Stimulated activated CD8-positive, alpha-beta memory T cell treated with anti-CD3 and anti-CD28 coated beads, Interleukin-12 subunit alpha, Interleukin-12 subunit beta, amount 100 ng/mL, for 4 hours (primary cell): ENCODE measurements at regions not wholly inside any gene's neighbourhood (a gene's known extent, or its start where the extent isn't known, plus 50 kb on each side); places are given as distances from the start of the nearest gene placed in this dataset.

Experiments used
- DNase-seq: peaks from one replicate; pipeline ENCODE4 v3.0.0-alpha.2; 2020; ENCODE audit warnings: low read depth

DNA sequence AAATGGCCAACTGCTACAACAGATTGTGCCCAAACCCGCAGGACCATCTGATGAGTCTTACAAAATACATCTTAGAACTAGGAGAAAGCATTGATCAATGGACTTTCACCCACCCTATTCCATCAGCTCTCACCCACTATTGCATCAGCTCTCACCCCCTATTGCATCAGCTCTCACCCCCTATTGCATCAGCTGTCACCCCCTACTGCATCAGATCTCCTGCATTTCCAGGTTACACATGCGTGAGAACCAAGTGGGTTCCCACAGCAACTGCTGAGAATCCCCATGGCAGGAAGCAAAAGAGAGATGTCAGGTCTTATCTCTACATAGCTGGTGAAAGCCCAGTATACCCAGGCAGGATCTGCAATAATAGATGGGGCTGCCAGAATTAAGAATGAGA lies 533.5 kb downstream of the LTN1 start:
- no peak for DNase-seq

- no peak for DNase-seq
Measured at GRCh38 chr21:28458446-28458845, 534.2 kb downstream of the LTN1 start.

- DNase-seq = no peak
Measured at GRCh38 chr21:28455253-28455600, 537.5 kb downstream of the LTN1 start.

- no peak for DNase-seq
Measured at GRCh38 chr21:28454564-28455252, 538.0 kb downstream of the LTN1 start.

- DNase-seq = no peak
Measured at GRCh38 chr21:28447462-28447861, 545.2 kb downstream of the LTN1 start.

- no peak for DNase-seq
Measured at GRCh38 chr21:28445141-28445830, 547.4 kb downstream of the LTN1 start.

DNA sequence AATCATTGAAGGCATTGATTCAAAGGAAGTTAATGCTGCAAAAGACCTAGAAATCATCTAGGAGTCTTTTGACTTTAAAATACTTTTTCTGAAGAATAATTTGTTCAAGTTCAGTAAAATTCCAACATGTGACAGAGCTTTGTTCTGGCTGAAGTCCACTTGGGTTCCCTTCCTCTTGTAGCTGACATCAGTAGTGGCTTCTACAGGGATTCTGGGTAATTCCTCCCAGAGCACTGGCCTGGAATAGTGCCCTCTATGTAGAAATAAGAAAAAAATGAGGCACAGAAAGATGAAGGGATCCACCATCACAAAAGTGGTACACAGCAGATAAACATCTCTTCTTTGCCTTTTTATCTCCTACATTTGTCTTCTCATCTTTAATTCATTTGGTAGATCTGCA lies 548.1 kb downstream of the LTN1 start:
- no peak for DNase-seq

DNA sequence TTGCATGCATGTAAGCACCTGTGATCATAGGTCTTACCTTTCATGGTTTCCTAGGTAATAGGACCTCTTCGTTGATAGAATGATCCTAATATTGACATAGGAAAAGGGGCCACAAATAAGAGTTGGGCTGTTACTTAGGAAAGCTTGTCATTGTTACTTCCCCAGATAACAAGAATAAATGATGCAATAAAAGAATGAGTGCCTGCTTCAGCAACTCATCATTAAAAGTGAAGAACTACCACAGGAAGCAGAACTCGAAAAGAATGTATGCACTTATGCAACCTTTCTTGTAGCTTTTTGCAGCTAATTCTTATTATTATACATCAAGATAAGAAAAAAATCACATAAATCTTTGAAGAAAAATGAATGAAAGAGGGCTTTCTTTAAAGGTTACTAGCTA lies 548.6 kb downstream of the LTN1 start:
- DNase-seq = no peak

DNA sequence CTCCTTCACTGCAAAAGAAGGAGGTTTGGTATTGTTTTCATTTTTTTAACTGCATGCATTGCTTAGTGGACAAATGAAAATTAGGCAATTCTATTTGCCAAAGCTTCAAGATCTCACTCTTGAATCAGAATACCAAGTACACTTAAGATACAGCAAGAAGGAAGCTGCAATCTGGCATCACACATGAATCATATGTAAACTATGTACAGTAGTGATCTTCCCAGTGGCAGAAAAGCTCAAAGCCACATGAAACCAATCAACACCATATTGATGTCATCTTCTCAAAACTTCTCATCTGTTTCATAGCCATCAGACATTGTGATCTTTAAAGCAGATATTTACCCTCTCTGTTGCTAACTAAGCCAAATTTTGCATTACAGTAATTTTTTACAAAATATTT lies 550.1 kb downstream of the LTN1 start:
- DNase-seq = no peak

GRCh38 chr21:28442085-28442484 lies 550.6 kb downstream of the LTN1 start:
- DNase-seq = no peak

GRCh38 chr21:28439788-28440187 lies 552.9 kb downstream of the LTN1 start:
- DNase-seq = no peak

DNA sequence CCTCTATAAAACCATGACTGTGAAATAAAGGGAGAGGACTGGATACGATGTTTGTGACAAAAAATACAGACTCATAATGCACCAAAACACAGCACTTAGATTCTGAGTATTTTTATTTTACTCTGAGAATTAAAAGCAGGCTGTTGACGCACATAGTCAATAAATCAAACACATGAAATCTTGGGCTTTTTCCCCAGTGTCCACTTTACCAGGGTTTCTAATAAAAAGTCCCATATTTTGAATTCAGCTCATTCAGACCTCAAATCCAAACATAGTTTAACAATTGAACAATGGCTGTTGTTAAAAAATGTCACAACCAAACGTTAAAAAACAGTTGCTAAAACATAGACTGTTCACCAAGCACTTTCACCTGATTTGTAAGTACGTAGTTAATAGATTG lies 553.4 kb downstream of the LTN1 start:
- DNase-seq = no peak

DNA sequence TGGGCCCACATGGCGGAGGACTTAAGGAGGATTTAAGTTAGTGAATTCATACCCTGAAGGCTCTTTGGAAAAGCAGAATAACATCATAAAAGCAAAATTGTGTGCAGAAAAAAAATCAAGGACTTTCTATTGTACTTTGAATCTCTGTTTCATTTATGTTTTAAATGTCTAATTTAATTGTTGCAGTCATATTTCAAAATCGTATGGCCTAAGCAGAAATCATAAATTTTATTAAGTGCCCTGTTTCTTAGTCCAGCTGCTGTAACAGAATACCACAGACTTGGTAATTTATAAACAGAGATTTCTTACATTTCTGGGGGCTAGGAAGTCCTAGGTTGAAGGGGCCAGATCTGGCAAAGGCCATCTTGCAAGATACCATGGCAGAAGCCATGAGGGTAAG lies 555.6 kb downstream of the LTN1 start:
- no peak for DNase-seq

DNA sequence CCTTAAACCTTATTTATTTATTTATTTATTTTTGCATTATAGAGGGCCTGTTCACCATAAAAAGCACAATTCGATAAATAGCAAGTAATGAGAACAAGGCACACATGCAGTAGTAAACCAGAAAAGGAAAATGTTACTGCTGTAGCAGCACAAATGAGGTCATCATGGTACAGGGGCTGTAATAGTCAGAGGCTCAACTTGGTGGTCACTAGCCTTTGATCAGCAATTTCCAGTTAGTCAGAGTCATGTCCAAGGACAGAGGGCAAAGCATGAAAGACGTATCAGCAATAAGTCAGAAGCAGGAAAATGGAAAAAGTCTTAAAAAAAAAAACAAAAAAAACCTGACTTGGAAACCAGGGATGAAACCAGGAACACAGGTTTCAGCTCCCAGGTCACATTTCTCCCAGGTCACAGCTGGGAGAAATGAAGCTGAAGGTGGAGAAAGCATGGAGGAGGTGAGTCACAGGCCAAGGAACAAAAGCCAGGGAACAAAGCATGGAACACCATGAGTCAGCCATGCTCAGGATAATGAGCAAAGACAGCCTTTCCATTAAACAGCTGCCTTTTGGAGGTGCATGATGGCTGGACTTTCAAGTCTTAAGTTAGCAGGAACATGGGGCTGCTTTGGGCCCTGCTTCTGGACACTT lies 556.3 kb downstream of the LTN1 start:
- no peak for DNase-seq

GRCh38 chr21:28431527-28432200 lies 561.0 kb downstream of the LTN1 start:
- DNase-seq = no peak

GRCh38 chr21:28431022-28431421 lies 561.7 kb downstream of the LTN1 start:
- no peak for DNase-seq

DNA sequence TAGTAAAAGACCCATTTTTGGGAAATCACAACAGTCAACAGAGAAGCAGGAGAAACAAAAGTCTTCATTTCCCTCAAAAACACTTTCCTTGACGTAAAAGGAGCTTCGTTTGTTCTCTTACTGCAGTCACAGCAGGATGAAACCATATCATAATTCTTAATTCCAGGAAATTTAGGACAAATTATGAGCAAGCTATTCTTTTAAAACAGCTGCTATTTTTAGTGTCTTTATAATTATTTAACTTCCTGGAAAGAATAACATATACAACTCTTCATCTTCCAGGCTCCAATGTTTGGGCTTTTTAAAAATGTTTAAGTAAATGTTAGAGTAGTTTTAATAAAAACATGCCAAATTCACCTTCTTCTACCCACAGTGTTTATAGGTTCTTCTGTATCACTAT lies 563.5 kb downstream of the LTN1 start:
- no peak for DNase-seq

GRCh38 chr21:28427394-28428022 lies 565.2 kb downstream of the LTN1 start:
- no peak for DNase-seq

GRCh38 chr21:28426545-28426944 lies 566.1 kb downstream of the LTN1 start:
- no peak for DNase-seq

- DNase-seq = no peak
Measured at GRCh38 chr21:28423521-28424190, 569.0 kb downstream of the LTN1 start.

- no peak for DNase-seq
Measured at GRCh38 chr21:28421716-28422524, 570.8 kb downstream of the LTN1 start.
